ENCODE measurements at regions not wholly inside any gene's neighbourhood (a gene's known extent, or its start where the extent isn't known, plus 50 kb on each side); places are given as distances from the start of the nearest gene placed in this dataset.

GRCh38 chr7:19491371-19491770 is 217.5 kb downstream of the POLR1F start:
- DNase-seq (ENCODE audit: low read depth), result no peak
- TF ChIP-seq CTCF (IDR thresholded peaks at IDR 0.05; ENCODE audit: control insufficient read depth, insufficient read depth, low read depth, low read length, missing control alignments), result no peak

GRCh38 chr7:19489162-19489820 is 219.5 kb downstream of the POLR1F start:
- no peak for DNase-seq (ENCODE audit: low read depth)
- H3K4me3 ChIP-seq (ENCODE audit: control insufficient read depth, low read depth, low read length), result no peak overlapping the region
- no peak for TF ChIP-seq CTCF (IDR thresholded peaks at IDR 0.05; ENCODE audit: control insufficient read depth, insufficient read depth, low read depth, low read length, missing control alignments)

More at GRCh38 chr7:19491371-19491770, 217.5 kb downstream of the POLR1F start:
- no peak overlapping the region for H3K4me3 ChIP-seq (ENCODE audit: control insufficient read depth, low read depth, low read length)

- DNase-seq (ENCODE audit: low read depth), result no peak
- TF ChIP-seq CTCF (IDR thresholded peaks at IDR 0.05; ENCODE audit: control insufficient read depth, insufficient read depth, low read depth, low read length, missing control alignments), result no peak
- no peak overlapping the region for H3K4me3 ChIP-seq (ENCODE audit: control insufficient read depth, low read depth, low read length)
These were observed 220.8 kb downstream of the POLR1F start for GRCh38 chr7:19488056-19488455.

GRCh38 chr7:19482628-19483027 is 226.2 kb downstream of the POLR1F start:
- DNase-seq (ENCODE audit: low read depth), result no peak
- no peak overlapping the region for H3K4me3 ChIP-seq (ENCODE audit: control insufficient read depth, low read depth, low read length)
- TF ChIP-seq CTCF (IDR thresholded peaks at IDR 0.05; ENCODE audit: control insufficient read depth, insufficient read depth, low read depth, low read length, missing control alignments), result no peak

- DNase-seq (ENCODE audit: low read depth), result no peak
- H3K4me3 ChIP-seq (ENCODE audit: control insufficient read depth, low read depth, low read length), result no peak overlapping the region
- no peak for TF ChIP-seq CTCF (IDR thresholded peaks at IDR 0.05; ENCODE audit: control insufficient read depth, insufficient read depth, low read depth, low read length, missing control alignments)
These were observed 228.5 kb downstream of the POLR1F start for GRCh38 chr7:19480383-19480782.

- no peak for TF ChIP-seq CTCF (IDR thresholded peaks at IDR 0.05; ENCODE audit: control insufficient read depth, insufficient read depth, low read depth, low read length, missing control alignments)
- DNase-seq (ENCODE audit: low read depth), result no peak
- H3K4me3 ChIP-seq (ENCODE audit: control insufficient read depth, low read depth, low read length), result no peak overlapping the region
These were observed 238.8 kb downstream of the POLR1F start for GRCh38 chr7:19470031-19470430.
